HG03066 (cell line): ENCODE measurements at regions not wholly inside any gene's neighbourhood (a gene's known extent, or its start where the extent isn't known, plus 50 kb on each side); places are given as distances from the start of the nearest gene placed in this dataset.

ENCODE experiments used
- ATAC-seq: cut with Tn5 transposase; IDR thresholded peaks from one replicate; pipeline ENCODE4 v1.9.1; 2021; ENCODE audit warnings: low read depth; ENCODE audit not compliant: unreplicated experiment

GRCh38 chr18:41706301-41706700 lies 248.7 kb upstream of the PIK3C3 start:
- no peak for ATAC-seq

GRCh38 chr18:41703744-41704530 lies 251.1 kb upstream of the PIK3C3 start:
- ATAC-seq, result no peak

- ATAC-seq, result no peak
Observed at GRCh38 chr18:41700416-41700815, 254.6 kb upstream of the PIK3C3 start.

GRCh38 chr18:41695441-41695840 lies 259.6 kb upstream of the PIK3C3 start:
- ATAC-seq, result no peak

- ATAC-seq, result no peak
Observed at GRCh38 chr18:41693008-41693407, 262.0 kb upstream of the PIK3C3 start.

- no peak for ATAC-seq
Observed at GRCh38 chr18:41690332-41691127, 264.5 kb upstream of the PIK3C3 start.

GRCh38 chr18:41687138-41687537 lies 267.9 kb upstream of the PIK3C3 start:
- no peak for ATAC-seq

- ATAC-seq, result no peak
Observed at GRCh38 chr18:41681138-41681880, 273.7 kb upstream of the PIK3C3 start.

- no peak for ATAC-seq
Observed at GRCh38 chr18:41674506-41674905, 280.5 kb upstream of the PIK3C3 start.

GRCh38 chr18:41666231-41666630 lies 288.8 kb upstream of the PIK3C3 start:
- no peak for ATAC-seq

GRCh38 chr18:41665210-41665609 lies 289.8 kb upstream of the PIK3C3 start:
- ATAC-seq, result no peak

GRCh38 chr18:41660654-41661053 lies 294.4 kb upstream of the PIK3C3 start:
- no peak for ATAC-seq

GRCh38 chr18:41659438-41660130 lies 295.4 kb upstream of the PIK3C3 start:
- no peak for ATAC-seq

- ATAC-seq, result no peak
Observed at GRCh38 chr18:41657189-41657588, 297.8 kb upstream of the PIK3C3 start.

- no peak for ATAC-seq
Observed at GRCh38 chr18:41655074-41655473, 300.0 kb upstream of the PIK3C3 start.

GRCh38 chr18:41647914-41648313 lies 307.1 kb upstream of the PIK3C3 start:
- ATAC-seq, result no peak

- ATAC-seq, result no peak
Observed at GRCh38 chr18:41646915-41647620, 308.0 kb upstream of the PIK3C3 start.

GRCh38 chr18:41645589-41646360 lies 309.3 kb upstream of the PIK3C3 start:
- ATAC-seq, result no peak

- no peak for ATAC-seq
Observed at GRCh38 chr18:41644466-41644865, 310.6 kb upstream of the PIK3C3 start.
